GM23248 (cell line): ENCODE measurements at regions not wholly inside any gene's neighbourhood (a gene's known extent, or its start where the extent isn't known, plus 50 kb on each side); places are given as distances from the start of the nearest gene placed in this dataset.

Experiments
- EZH2 ChIP-seq: fragments of 200-600 bp; sonication (generic); IDR thresholded peaks from 2 replicates; pipeline ENCODE4 v1.6.1; 2018; ENCODE audit warnings: antibody characterized with exemption, mild to moderate bottlenecking; ENCODE audit not compliant: insufficient read depth, poor library complexity, severe bottlenecking
- EZH2phosphoT487 ChIP-seq: fragments of 200-600 bp; sonication (generic); IDR thresholded peaks from 2 replicates; pipeline ENCODE4 v1.6.1; 2018; ENCODE audit warnings: antibody characterized with exemption, moderate library complexity, mild to moderate bottlenecking, low read depth; ENCODE audit not compliant: insufficient read depth

DNA sequence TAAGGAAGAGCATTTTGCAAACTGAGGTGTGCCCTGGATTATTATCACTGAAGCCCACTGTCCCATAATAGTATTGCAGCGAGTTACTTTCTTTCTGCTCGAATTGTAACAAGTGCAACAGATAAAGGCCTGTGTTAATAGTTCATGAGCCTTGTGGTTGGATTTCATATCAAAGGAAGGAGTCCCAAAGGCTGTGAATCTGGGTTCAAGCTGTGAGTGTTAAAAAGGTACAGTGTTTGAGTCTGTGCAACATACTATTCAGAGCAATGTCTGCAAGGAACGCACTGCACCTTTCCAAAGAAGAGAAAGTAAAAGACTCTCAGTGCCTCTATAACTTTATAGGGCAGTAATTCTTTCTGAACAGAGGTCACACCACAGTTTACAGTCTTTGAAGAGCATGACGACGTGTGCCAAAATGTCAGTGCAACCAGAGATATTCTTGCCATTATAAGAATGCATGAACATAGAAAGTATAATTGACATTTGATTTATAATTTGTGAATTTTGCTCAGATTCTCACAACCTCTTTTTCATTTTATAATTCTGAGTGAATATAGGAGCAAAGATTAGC, 79.1 kb downstream of the CDC7 start:
- TF ChIP-seq EZH2phosphoT487 = no peak
- no peak for TF ChIP-seq EZH2
